ENCODE measurements at regions not wholly inside any gene's neighbourhood (a gene's known extent, or its start where the extent isn't known, plus 50 kb on each side); places are given as distances from the start of the nearest gene placed in this dataset.

DNA sequence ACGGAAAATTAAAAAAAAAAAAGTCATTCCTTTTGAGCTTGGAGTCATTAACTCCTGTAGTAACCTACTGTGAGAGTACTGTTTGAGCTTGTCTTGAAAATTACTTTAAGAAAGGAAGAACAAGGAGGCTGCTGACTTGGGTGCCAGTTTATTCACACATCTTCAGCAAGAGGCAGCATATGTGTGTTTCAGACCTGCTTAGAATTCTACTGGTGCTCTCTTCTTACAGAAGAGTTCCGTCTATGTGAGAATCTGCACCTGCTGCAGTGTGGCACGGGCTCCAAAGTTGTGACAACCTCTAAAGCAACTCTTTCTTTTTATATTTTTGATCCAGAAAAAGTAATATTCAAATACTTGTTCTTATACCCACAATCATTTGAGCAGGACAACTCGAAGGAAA lies 117.4 kb upstream of the SOX4 start:
- TF ChIP-seq, protein P1, sequence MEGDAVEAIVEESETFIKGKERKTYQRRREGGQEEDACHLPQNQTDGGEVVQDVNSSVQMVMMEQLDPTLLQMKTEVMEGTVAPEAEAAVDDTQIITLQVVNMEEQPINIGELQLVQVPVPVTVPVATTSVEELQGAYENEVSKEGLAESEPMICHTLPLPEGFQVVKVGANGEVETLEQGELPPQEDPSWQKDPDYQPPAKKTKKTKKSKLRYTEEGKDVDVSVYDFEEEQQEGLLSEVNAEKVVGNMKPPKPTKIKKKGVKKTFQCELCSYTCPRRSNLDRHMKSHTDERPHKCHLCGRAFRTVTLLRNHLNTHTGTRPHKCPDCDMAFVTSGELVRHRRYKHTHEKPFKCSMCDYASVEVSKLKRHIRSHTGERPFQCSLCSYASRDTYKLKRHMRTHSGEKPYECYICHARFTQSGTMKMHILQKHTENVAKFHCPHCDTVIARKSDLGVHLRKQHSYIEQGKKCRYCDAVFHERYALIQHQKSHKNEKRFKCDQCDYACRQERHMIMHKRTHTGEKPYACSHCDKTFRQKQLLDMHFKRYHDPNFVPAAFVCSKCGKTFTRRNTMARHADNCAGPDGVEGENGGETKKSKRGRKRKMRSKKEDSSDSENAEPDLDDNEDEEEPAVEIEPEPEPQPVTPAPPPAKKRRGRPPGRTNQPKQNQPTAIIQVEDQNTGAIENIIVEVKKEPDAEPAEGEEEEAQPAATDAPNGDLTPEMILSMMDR (IDR thresholded peaks at IDR 0.05; ENCODE audit: low read length) = no peak
- TF ChIP-seq EZH2 (IDR thresholded peaks at IDR 0.05; ENCODE audit: borderline replicate concordance, low read length) = no peak
- H3K79me2 ChIP-seq (ENCODE audit: insufficient read depth, low read length) = no peaks in the 10 kb centered on the region

DNA sequence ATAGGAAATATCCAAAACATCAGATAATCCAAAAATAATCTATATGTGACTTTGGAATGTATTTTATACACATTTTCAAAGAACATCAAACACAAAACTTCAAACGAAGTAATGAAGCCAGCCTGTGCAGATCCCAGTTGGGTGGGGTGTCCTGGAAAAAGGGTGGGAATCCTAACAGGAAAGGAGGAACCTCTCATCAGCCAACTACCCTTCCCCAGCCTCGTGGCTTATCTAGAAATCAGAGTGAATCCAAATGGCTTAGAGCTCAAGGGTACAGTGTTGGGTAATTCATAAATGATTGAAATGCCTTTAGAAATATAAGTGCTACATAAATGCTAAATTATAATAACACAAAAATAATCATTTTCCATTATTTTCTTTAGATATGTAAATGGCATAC lies 115.1 kb upstream of the SOX4 start:
- Histone ChIP-seq H3K27me3 (ENCODE audit: insufficient read depth, low read length) (no peaks in the 10 kb centered on the region; the same call in 1 of the 2 replicates), H3K79me2 (ENCODE audit: insufficient read depth, low read length) (no peaks in the 10 kb centered on the region), H3K4me2 (ENCODE audit: low read length) (no peak overlapping the region), H4K20me1 (ENCODE audit: insufficient read depth, low read length) (no peaks in the 10 kb centered on the region), H3K4me3 (ENCODE audit: low read depth, low read length, poor library complexity, severe bottlenecking) (no peak overlapping the region), H3K9ac (ENCODE audit: low read length) (no peak overlapping the region), H2AFZ (ENCODE audit: low read length) (no peak overlapping the region), H3K4me1 (ENCODE audit: insufficient read depth, low read length, severe bottlenecking) (no peaks in the 10 kb centered on the region), H3K27ac (ENCODE audit: low read depth, low read length, poor library complexity, severe bottlenecking) (no peak overlapping the region), H3F3A (ENCODE audit: insufficient read depth, low read length) (no peaks in the 10 kb centered on the region), H3K9me2 (ENCODE audit: low read depth, low read length) (no peaks in the 10 kb centered on the region), H3K36me3 (ENCODE audit: insufficient read depth, low read length) (no peaks in the 10 kb centered on the region), H3K9me3 (ENCODE audit: low read length) (no peaks in the 10 kb centered on the region)
- TF ChIP-seq EZH2 (IDR thresholded peaks at IDR 0.05; ENCODE audit: borderline replicate concordance, low read length) = no peak
- TF ChIP-seq, protein P1 (IDR thresholded peaks at IDR 0.05; ENCODE audit: low read length) = no peak

More for the DNA sequence above, 117.4 kb upstream of the SOX4 start:
- Histone ChIP-seq H4K20me1 (ENCODE audit: insufficient read depth, low read length) (no peaks in the 10 kb centered on the region), H3K9me3 (ENCODE audit: low read length) (no peaks in the 10 kb centered on the region), H3K4me1 (ENCODE audit: insufficient read depth, low read length, severe bottlenecking) (no peaks in the 10 kb centered on the region), H2AFZ (ENCODE audit: low read length) (no peak overlapping the region), H3K4me2 (ENCODE audit: low read length) (no peak overlapping the region), H3K4me3 (ENCODE audit: low read depth, low read length, poor library complexity, severe bottlenecking) (no peak overlapping the region), H3K9ac (ENCODE audit: low read length) (no peak overlapping the region), H3K9me2 (ENCODE audit: low read depth, low read length) (no peaks in the 10 kb centered on the region), H3F3A (ENCODE audit: insufficient read depth, low read length) (no peaks in the 10 kb centered on the region), H3K27ac (ENCODE audit: low read depth, low read length, poor library complexity, severe bottlenecking) (no peak overlapping the region), H3K36me3 (ENCODE audit: insufficient read depth, low read length) (no peaks in the 10 kb centered on the region), H3K27me3 (ENCODE audit: insufficient read depth, low read length) (no peaks in the 10 kb centered on the region; the same call in 1 of the 2 replicates)

DNA sequence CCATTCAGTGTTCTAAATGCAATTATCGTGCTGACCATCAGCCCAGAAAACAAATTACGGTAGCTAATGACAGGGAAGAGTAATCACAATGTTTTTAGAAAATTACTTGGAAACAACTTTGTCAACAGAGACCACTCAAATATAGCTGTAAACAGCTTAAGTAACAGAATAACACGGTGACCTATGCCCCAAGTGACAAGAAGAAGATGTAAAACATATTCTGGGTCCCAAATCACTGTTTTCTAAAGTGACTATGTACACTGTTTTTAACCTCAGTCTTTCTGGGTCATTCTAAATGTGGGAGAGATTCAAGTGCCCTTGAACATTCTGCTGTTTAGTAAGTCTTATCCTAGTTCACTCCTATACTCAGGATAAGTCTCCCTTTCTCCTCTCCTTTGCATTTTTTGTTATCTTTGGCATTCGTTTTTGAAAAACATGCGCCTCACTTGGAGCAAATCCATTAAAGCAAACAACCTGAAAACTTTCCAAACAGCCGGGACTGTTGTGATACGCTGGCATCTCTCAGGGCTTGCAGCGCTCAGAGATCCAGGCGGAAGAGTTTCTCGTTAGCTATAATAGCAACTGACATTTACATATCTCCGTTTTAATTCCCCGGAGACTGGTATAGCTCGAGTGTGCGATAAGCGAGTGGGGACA lies 114.5 kb upstream of the SOX4 start:
- Histone ChIP-seq H3K9ac (ENCODE audit: low read length) (no peak overlapping the region), H3K4me1 (ENCODE audit: insufficient read depth, low read length, severe bottlenecking) (no peaks in the 10 kb centered on the region), H3K4me3 (ENCODE audit: low read depth, low read length, poor library complexity, severe bottlenecking) (no peak overlapping the region), H3F3A (ENCODE audit: insufficient read depth, low read length) (no peaks in the 10 kb centered on the region), H3K36me3 (ENCODE audit: insufficient read depth, low read length) (no peaks in the 10 kb centered on the region), H3K27ac (ENCODE audit: low read depth, low read length, poor library complexity, severe bottlenecking) (no peak overlapping the region), H2AFZ (ENCODE audit: low read length) (no peak overlapping the region), H3K4me2 (ENCODE audit: low read length) (no peak overlapping the region), H4K20me1 (ENCODE audit: insufficient read depth, low read length) (no peaks in the 10 kb centered on the region), H3K9me2 (ENCODE audit: low read depth, low read length) (no peaks in the 10 kb centered on the region), H3K27me3 (ENCODE audit: insufficient read depth, low read length) (no peaks in the 10 kb centered on the region; the same call in 1 of the 2 replicates), H3K79me2 (ENCODE audit: insufficient read depth, low read length) (no peaks in the 10 kb centered on the region), H3K9me3 (ENCODE audit: low read length) (no peaks in the 10 kb centered on the region)
- TF ChIP-seq EZH2 (IDR thresholded peaks at IDR 0.05; ENCODE audit: borderline replicate concordance, low read length) = no peak
- TF ChIP-seq, protein P1 (IDR thresholded peaks at IDR 0.05; ENCODE audit: low read length) = no peak

Data from OCI-LY1 (cell line).